ENCODE measurements at regions not wholly inside any gene's neighbourhood (a gene's known extent, or its start where the extent isn't known, plus 50 kb on each side); places are given as distances from the start of the nearest gene placed in this dataset.

- Histone ChIP-seq H3K4me3 (ENCODE audit: low read length) (no peak overlapping the region), H3K4me1 (ENCODE audit: control insufficient read depth, insufficient read depth, low read length) (peaks cover 38% of the 10 kb centered on the region), H3K27me3 (ENCODE audit: control insufficient read depth, insufficient read depth, low read length) (no peaks in the 10 kb centered on the region), H3K9me3 (replicated peaks; ENCODE audit: low read length) (no peaks in the 10 kb centered on the region), H3K9ac (ENCODE audit: low read depth, low read length) (no peak overlapping the region), H3K36me3 (ENCODE audit: insufficient read depth, low read length) (no peaks in the 10 kb centered on the region), H3K4me2 (ENCODE audit: low read length) (no peak overlapping the region)
These were observed 68.5 kb upstream of the ARID5B start for GRCh38 chr10:61832866-61833481.

GRCh38 chr10:61834519-61834918 is 67.0 kb upstream of the ARID5B start:
- peaks cover 41% of the 10 kb centered on the region for H3K4me1 ChIP-seq (ENCODE audit: control insufficient read depth, insufficient read depth, low read length)
- no peaks in the 10 kb centered on the region for H3K36me3 ChIP-seq (ENCODE audit: insufficient read depth, low read length)
- H3K9me3 ChIP-seq (replicated peaks; ENCODE audit: low read length): no peaks in the 10 kb centered on the region
- no peak overlapping the region for H3K4me2 ChIP-seq (ENCODE audit: low read length)
- no peak overlapping the region for H3K4me3 ChIP-seq (ENCODE audit: low read length)
- H3K27me3 ChIP-seq (ENCODE audit: control insufficient read depth, insufficient read depth, low read length): no peaks in the 10 kb centered on the region
- no peak overlapping the region for H3K9ac ChIP-seq (ENCODE audit: low read depth, low read length)

- H3K9me3 ChIP-seq (replicated peaks; ENCODE audit: low read length): no peaks in the 10 kb centered on the region
- peak overlapping the region; percentile 38 for H3K4me3 ChIP-seq (ENCODE audit: low read length)
- no peaks in the 10 kb centered on the region for H3K36me3 ChIP-seq (ENCODE audit: insufficient read depth, low read length)
- H3K27me3 ChIP-seq (ENCODE audit: control insufficient read depth, insufficient read depth, low read length): no peaks in the 10 kb centered on the region
- H3K4me1 ChIP-seq (ENCODE audit: control insufficient read depth, insufficient read depth, low read length): peaks cover 41% of the 10 kb centered on the region
- H3K9ac ChIP-seq (ENCODE audit: low read depth, low read length): peak overlapping the region; percentile 71
- H3K4me2 ChIP-seq (ENCODE audit: low read length): peak overlapping the region; percentile 69
These were observed 66.2 kb upstream of the ARID5B start for GRCh38 chr10:61835069-61835945.

- H3K4me2 ChIP-seq (ENCODE audit: low read length): peak overlapping the region; percentile 69
- H3K36me3 ChIP-seq (ENCODE audit: insufficient read depth, low read length): no peaks in the 10 kb centered on the region
- H3K27me3 ChIP-seq (ENCODE audit: control insufficient read depth, insufficient read depth, low read length): no peaks in the 10 kb centered on the region
- H3K4me3 ChIP-seq (ENCODE audit: low read length): peak overlapping the region; percentile 38
- H3K9me3 ChIP-seq (replicated peaks; ENCODE audit: low read length): no peaks in the 10 kb centered on the region
- H3K4me1 ChIP-seq (ENCODE audit: control insufficient read depth, insufficient read depth, low read length): peaks cover 41% of the 10 kb centered on the region
- H3K9ac ChIP-seq (ENCODE audit: low read depth, low read length): peak overlapping the region; percentile 71
These were observed 65.3 kb upstream of the ARID5B start for GRCh38 chr10:61835946-61836887.

GRCh38 chr10:61836888-61837754 is 64.4 kb upstream of the ARID5B start:
- peak overlapping the region; percentile 69 for H3K4me2 ChIP-seq (ENCODE audit: low read length)
- no peaks in the 10 kb centered on the region for H3K36me3 ChIP-seq (ENCODE audit: insufficient read depth, low read length)
- H3K9me3 ChIP-seq (replicated peaks; ENCODE audit: low read length): no peaks in the 10 kb centered on the region
- peak overlapping the region; percentile 71 for H3K9ac ChIP-seq (ENCODE audit: low read depth, low read length)
- H3K27me3 ChIP-seq (ENCODE audit: control insufficient read depth, insufficient read depth, low read length): no peaks in the 10 kb centered on the region
- peak overlapping the region; percentile 16 for H3K4me3 ChIP-seq (ENCODE audit: low read length)
- peaks cover 41% of the 10 kb centered on the region for H3K4me1 ChIP-seq (ENCODE audit: control insufficient read depth, insufficient read depth, low read length)

- H3K4me1 ChIP-seq (ENCODE audit: control insufficient read depth, insufficient read depth, low read length): peaks cover 38% of the 10 kb centered on the region
- no peak overlapping the region for H3K4me3 ChIP-seq (ENCODE audit: low read length)
These were observed 63.7 kb upstream of the ARID5B start for GRCh38 chr10:61837755-61838171.

GRCh38 chr10:61839916-61840315 is 61.6 kb upstream of the ARID5B start:
- Histone ChIP-seq H3K4me3 (ENCODE audit: low read length) (no peak overlapping the region), H3K4me2 (ENCODE audit: low read length) (no peak overlapping the region), H3K27me3 (ENCODE audit: control insufficient read depth, insufficient read depth, low read length) (no peaks in the 10 kb centered on the region)

More at GRCh38 chr10:61837755-61838171, 63.7 kb upstream of the ARID5B start:
- peak overlapping the region; percentile 61 for H3K4me2 ChIP-seq (ENCODE audit: low read length)
- peak overlapping the region; percentile 27 for H3K9ac ChIP-seq (ENCODE audit: low read depth, low read length)
- H3K9me3 ChIP-seq (replicated peaks; ENCODE audit: low read length): no peaks in the 10 kb centered on the region
- H3K27me3 ChIP-seq (ENCODE audit: control insufficient read depth, insufficient read depth, low read length): no peaks in the 10 kb centered on the region
- H3K36me3 ChIP-seq (ENCODE audit: insufficient read depth, low read length): no peaks in the 10 kb centered on the region

GRCh38 chr10:61840403-61840802 is 61.1 kb upstream of the ARID5B start:
- no peak overlapping the region for H3K4me3 ChIP-seq (ENCODE audit: low read length)
- peaks cover 40% of the 10 kb centered on the region for H3K4me1 ChIP-seq (ENCODE audit: control insufficient read depth, insufficient read depth, low read length)
- H3K36me3 ChIP-seq (ENCODE audit: insufficient read depth, low read length): no peaks in the 10 kb centered on the region
- no peaks in the 10 kb centered on the region for H3K27me3 ChIP-seq (ENCODE audit: control insufficient read depth, insufficient read depth, low read length)
- H3K9me3 ChIP-seq (replicated peaks; ENCODE audit: low read length): no peaks in the 10 kb centered on the region
- no peak overlapping the region for H3K4me2 ChIP-seq (ENCODE audit: low read length)
- H3K9ac ChIP-seq (ENCODE audit: low read depth, low read length): no peak overlapping the region

More at GRCh38 chr10:61839916-61840315, 61.6 kb upstream of the ARID5B start:
- Histone ChIP-seq H3K9me3 (replicated peaks; ENCODE audit: low read length) (no peaks in the 10 kb centered on the region), H3K4me1 (ENCODE audit: control insufficient read depth, insufficient read depth, low read length) (peaks cover 45% of the 10 kb centered on the region), H3K36me3 (ENCODE audit: insufficient read depth, low read length) (no peaks in the 10 kb centered on the region), H3K9ac (ENCODE audit: low read depth, low read length) (no peak overlapping the region)

GRCh38 chr10:61841338-61841875 is 60.1 kb upstream of the ARID5B start:
- Histone ChIP-seq H3K9ac (ENCODE audit: low read depth, low read length) (no peak overlapping the region), H3K4me3 (ENCODE audit: low read length) (no peak overlapping the region), H3K9me3 (replicated peaks; ENCODE audit: low read length) (no peaks in the 10 kb centered on the region), H3K36me3 (ENCODE audit: insufficient read depth, low read length) (no peaks in the 10 kb centered on the region), H3K4me1 (ENCODE audit: control insufficient read depth, insufficient read depth, low read length) (peaks cover 31% of the 10 kb centered on the region), H3K4me2 (ENCODE audit: low read length) (no peak overlapping the region), H3K27me3 (ENCODE audit: control insufficient read depth, insufficient read depth, low read length) (no peaks in the 10 kb centered on the region)

GRCh38 chr10:61842755-61843497 is 58.6 kb upstream of the ARID5B start:
- no peaks in the 10 kb centered on the region for H3K36me3 ChIP-seq (ENCODE audit: insufficient read depth, low read length)
- H3K27me3 ChIP-seq (ENCODE audit: control insufficient read depth, insufficient read depth, low read length): no peaks in the 10 kb centered on the region
- H3K4me3 ChIP-seq (ENCODE audit: low read length): no peak overlapping the region
- peaks cover 25% of the 10 kb centered on the region for H3K4me1 ChIP-seq (ENCODE audit: control insufficient read depth, insufficient read depth, low read length)
- no peak overlapping the region for H3K9ac ChIP-seq (ENCODE audit: low read depth, low read length)
- peak overlapping the region; percentile 23 for H3K4me2 ChIP-seq (ENCODE audit: low read length)
- no peaks in the 10 kb centered on the region for H3K9me3 ChIP-seq (replicated peaks; ENCODE audit: low read length)
